H1 (cell line): ENCODE measurements at regions not wholly inside any gene's neighbourhood (a gene's known extent, or its start where the extent isn't known, plus 50 kb on each side); places are given as distances from the start of the nearest gene placed in this dataset.

Source experiments
- CTCF ChIA-PET: fragments of 300-600 bp; sonication (Branson Sonifier 250); formaldehyde crosslinking; loops from one replicate; lab custom pipeline; 2021; ENCODE audit not compliant: partially characterized antibody; lab: Charles Lee
- POLR2A ChIA-PET: fragments of 300-600 bp; sonication (Branson Sonifier 250); formaldehyde crosslinking; loops from one replicate; lab custom pipeline; 2021; ENCODE audit warnings: inconsistent platforms; ENCODE audit not compliant: partially characterized antibody; lab: Charles Lee
- DNase-seq, 2 experiments: peaks; one replicate each; pipeline versions ENCODE4 v3.0.0 to v3.0.0-alpha.2; 2010 to 2022; ENCODE audit warnings: low spot score in 2 of 2, low read depth in 1 of 2, mixed read lengths in 1 of 2
- FAIRE-seq: peaks from 2 replicates; lab custom pipeline; 2011; peaks lifted over from hg19 to GRCh38; lab: Jason Lieb, UNC
- H2AFZ ChIP-seq: 2 replicates; pipeline ENCODE4 v1.8.1; 2012; ENCODE audit warnings: low read length, inconsistent platforms
- H2AK5ac ChIP-seq: 2 replicates; pipeline ENCODE4 v1.6.1; 2013; ENCODE audit warnings: low read depth, low read length
- H2BK120ac ChIP-seq: replicated peaks from 2 replicates; pipeline ENCODE3; 2013; ENCODE audit warnings: low read depth, low read length, inconsistent platforms
- H2BK12ac ChIP-seq: 2 replicates; pipeline ENCODE4 v1.6.1; 2013; ENCODE audit warnings: low read depth, low read length
- H2BK15ac ChIP-seq: 2 replicates; pipeline ENCODE4 v1.6.1; 2013; ENCODE audit warnings: low read length
- H2BK20ac ChIP-seq: 2 replicates; pipeline ENCODE4 v1.6.1; 2013; ENCODE audit warnings: low read length
- H2BK5ac ChIP-seq: 2 replicates; pipeline ENCODE4 v1.6.1; 2013; ENCODE audit warnings: low read depth, low read length
- H3K14ac ChIP-seq: 2 replicates; pipeline ENCODE4 v1.6.1; 2013; ENCODE audit warnings: inconsistent platforms; ENCODE audit not compliant: insufficient read length
- H3K18ac ChIP-seq: 2 replicates; pipeline ENCODE4 v1.6.1; 2013; ENCODE audit warnings: low read length; ENCODE audit errors: extremely low read depth
- H3K23ac ChIP-seq: 2 replicates; pipeline ENCODE4 v1.6.1; 2013; ENCODE audit warnings: inconsistent platforms; ENCODE audit not compliant: insufficient read length
- H3K23me2 ChIP-seq: 2 replicates; pipeline ENCODE4 v1.6.1; 2013; ENCODE audit warnings: low read depth, low read length
- H3K27ac ChIP-seq: 2 replicates; pipeline ENCODE4 v1.6.1; 2011; ENCODE audit warnings: low read depth, low read length, inconsistent platforms
- H3K27me3 ChIP-seq, 4 experiments: replicated peaks in 1 of 4; 1 replicate in 1 of 4; 2 replicates in 3 of 4; pipeline versions ENCODE4 v1.6.1 to v1.8.1; 2011 to 2013; ENCODE audit warnings: low read length in 3 of 4, mild to moderate bottlenecking in 3 of 4, inconsistent platforms in 2 of 4, mixed read lengths in 2 of 4, moderate library complexity in 1 of 4; ENCODE audit not compliant: control insufficient read depth in 3 of 4, insufficient read depth in 3 of 4; ENCODE audit errors: extremely low read depth in 1 of 4
- H3K36me3 ChIP-seq, 4 experiments: 2 replicates each; pipeline versions ENCODE4 v1.6.1 to v1.8.1; 2011 to 2013; ENCODE audit warnings: mild to moderate bottlenecking in 4 of 4, low read length in 3 of 4, moderate library complexity in 2 of 4, control low read depth in 1 of 4, inconsistent platforms in 1 of 4; ENCODE audit not compliant: insufficient read depth in 4 of 4, control insufficient read depth in 2 of 4
- H3K4ac ChIP-seq: replicated peaks from 2 replicates; pipeline ENCODE3; 2013; ENCODE audit warnings: low read length, low read depth, mixed read lengths, inconsistent platforms; ENCODE audit not compliant: insufficient read length
- H3K4me1 ChIP-seq, 4 experiments: replicated peaks in 1 of 4; 1 replicate in 1 of 4; 2 replicates in 3 of 4; pipeline versions ENCODE4 v1.6.1 to v1.8.1; 2011 to 2013; ENCODE audit warnings: low read length in 3 of 4, inconsistent platforms in 2 of 4, mixed read lengths in 1 of 4; ENCODE audit not compliant: insufficient read depth in 4 of 4, control insufficient read depth in 3 of 4
- H3K4me2 ChIP-seq, 2 experiments: 2 replicates each; pipeline versions ENCODE4 v1.6.1 to v1.8.1; 2011 to 2013; ENCODE audit warnings: low read depth in 2 of 2, low read length in 2 of 2, control low read depth in 1 of 2, inconsistent platforms in 1 of 2, mild to moderate bottlenecking in 1 of 2; ENCODE audit not compliant: insufficient read depth in 1 of 2
- H3K4me3 ChIP-seq, 4 experiments: fragments of 200-600, 300-600 bp in 1 of 4; sonication (generic), shearing (Covaris generic), sonication (Bioruptor Twin) in 1 of 4; 2 replicates each; pipeline versions ENCODE4 v1.5.1 to v1.8.1; 2011 to 2016; ENCODE audit warnings: low read length in 4 of 4, low read depth in 3 of 4, control low read depth in 2 of 4, inconsistent platforms in 2 of 4, mild to moderate bottlenecking in 2 of 4, mixed read lengths in 1 of 4, moderate library complexity in 1 of 4; ENCODE audit not compliant: insufficient read depth in 2 of 4; ENCODE audit errors: extremely low read depth in 1 of 4
- H3K56ac ChIP-seq: replicated peaks from 2 replicates; pipeline ENCODE3; 2013; ENCODE audit warnings: low read depth, mild to moderate bottlenecking, mixed read lengths, low read length, inconsistent platforms; ENCODE audit not compliant: insufficient read length
- H3K79me1 ChIP-seq: 2 replicates; pipeline ENCODE4 v1.6.1; 2013; ENCODE audit warnings: low read depth, low read length, control low read depth
- H3K79me2 ChIP-seq, 2 experiments: 2 replicates each; pipeline versions ENCODE4 v1.6.1 to v1.8.1; 2012 to 2013; ENCODE audit warnings: low read length in 2 of 2, mild to moderate bottlenecking in 2 of 2, inconsistent platforms in 1 of 2; ENCODE audit not compliant: insufficient read depth in 2 of 2, control insufficient read depth in 1 of 2
- H3K9ac ChIP-seq, 4 experiments: replicated peaks in 1 of 4; 1 replicate in 1 of 4; 2 replicates in 3 of 4; pipeline versions ENCODE4 v1.6.1 to v1.8.1; 2011 to 2013; ENCODE audit warnings: low read depth in 3 of 4, low read length in 3 of 4, control low read depth in 2 of 4, mild to moderate bottlenecking in 2 of 4, moderate library complexity in 2 of 4, inconsistent platforms in 1 of 4; ENCODE audit errors: extremely low read depth in 1 of 4
- H3K9me3 ChIP-seq, 2 experiments: 2 replicates each; pipeline versions ENCODE4 v1.6.1 to v1.8.1; 2012 to 2013; ENCODE audit warnings: mild to moderate bottlenecking in 2 of 2, moderate library complexity in 2 of 2, control low read depth in 1 of 2, inconsistent platforms in 1 of 2, low read depth in 1 of 2, low read length in 1 of 2, mixed read lengths in 1 of 2; ENCODE audit not compliant: insufficient read depth in 2 of 2
- H4K20me1 ChIP-seq, 2 experiments: replicated peaks in 1 of 2; 2 replicates each; pipeline versions ENCODE3 to v1.8.1; 2011 to 2013; ENCODE audit warnings: inconsistent platforms in 2 of 2, low read length in 2 of 2, mild to moderate bottlenecking in 1 of 2; ENCODE audit not compliant: insufficient read depth in 2 of 2, control insufficient read depth in 1 of 2
- H4K5ac ChIP-seq: 2 replicates; pipeline ENCODE4 v1.6.1; 2013; ENCODE audit warnings: low read length, low read depth, mixed read lengths, inconsistent platforms; ENCODE audit not compliant: insufficient read length
- H4K8ac ChIP-seq: 2 replicates; pipeline ENCODE4 v1.8.0; 2013; ENCODE audit warnings: mild to moderate bottlenecking, moderate library complexity, low read length, inconsistent platforms; ENCODE audit not compliant: insufficient read depth; ENCODE audit errors: extremely low read depth
- H4K91ac ChIP-seq: replicated peaks from 2 replicates; pipeline ENCODE3; 2013; ENCODE audit warnings: low read length, mixed read lengths, inconsistent platforms; ENCODE audit not compliant: insufficient read length
- CEBPB ChIP-seq: IDR thresholded peaks from 2 replicates; pipeline ENCODE4 v1.6.1; 2012; ENCODE audit warnings: low read depth, low read length
- CHD2 ChIP-seq: IDR thresholded peaks from 2 replicates; pipeline ENCODE4 v1.6.1; 2012; ENCODE audit warnings: low read length, improper control_type of control experiment
- CREB1 ChIP-seq: IDR thresholded peaks from 2 replicates; pipeline ENCODE4 v1.6.1; 2012; ENCODE audit warnings: inconsistent platforms
- E2F6 ChIP-seq: IDR thresholded peaks from 2 replicates; pipeline ENCODE4 v1.6.1; 2012; ENCODE audit warnings: inconsistent platforms
- EP300 ChIP-seq, 2 experiments: IDR thresholded peaks; 1 replicate in 1 of 2; 2 replicates in 1 of 2; pipeline ENCODE4 v1.6.1; 2011 to 2012; ENCODE audit warnings: low read depth in 2 of 2, low read length in 2 of 2, mild to moderate bottlenecking in 2 of 2, borderline replicate concordance in 1 of 2, inconsistent platforms in 1 of 2, moderate library complexity in 1 of 2
- HDAC6 ChIP-seq: IDR thresholded peaks from one replicate; pipeline ENCODE4 v1.7.1; 2012; ENCODE audit warnings: low read depth, mild to moderate bottlenecking, inconsistent platforms, low read length, moderate library complexity
- KDM4A ChIP-seq: IDR thresholded peaks from one replicate; pipeline ENCODE4 v1.7.1; 2012; ENCODE audit warnings: low read depth, mild to moderate bottlenecking, moderate library complexity, low read length, inconsistent platforms; ENCODE audit not compliant: severe bottlenecking
- TEAD4 ChIP-seq: IDR thresholded peaks from 2 replicates; pipeline ENCODE4 v1.6.1; 2012; ENCODE audit warnings: low read depth, low read length, inconsistent platforms, mixed read lengths
- whole genome bisulfite sequencing, 2 experiments: shearing (Covaris generic) in 1 of 2; methylation state at CpG; one replicate each; pipeline versions ENCODE4 v1.1.6 to v1.1.7; 2013 to 2015; ENCODE audit warnings: low lambda C conversion rate in 2 of 2, mixed read lengths in 2 of 2, inconsistent platforms in 1 of 2, low coverage in 1 of 2, missing lambda C conversion rate in 1 of 2; ENCODE audit not compliant: insufficient replicate concordance in 2 of 2, insufficient coverage in 1 of 2, insufficient read length in 1 of 2; ENCODE audit errors: extremely low coverage in 1 of 2, missing lambda C conversion rate in 1 of 2; 5-methylcytosine and 5-hydroxymethylcytosine counted together
- TF ChIP-seq, protein P1 (sequence below): IDR thresholded peaks from 2 replicates; pipeline ENCODE4 v1.6.1; 2012; ENCODE audit warnings: inconsistent platforms
- TF ChIP-seq, protein P2 (sequence below), 3 experiments: IDR thresholded peaks; 1 replicate in 2 of 3; 2 replicates in 1 of 3; pipeline versions ENCODE4 v1.5.1 to v1.6.1; 2011; ENCODE audit warnings: low read length in 3 of 3, mild to moderate bottlenecking in 3 of 3, inconsistent platforms in 2 of 3, low read depth in 1 of 3, moderate library complexity in 1 of 3; ENCODE audit not compliant: insufficient read depth in 1 of 3; ENCODE audit errors: control extremely low read depth in 1 of 3
- TF ChIP-seq, protein P3 (sequence below): IDR thresholded peaks from 2 replicates; pipeline ENCODE4 v1.6.1; 2011; ENCODE audit warnings: low read depth, mild to moderate bottlenecking, low read length; ENCODE audit not compliant: insufficient read depth

DNA sequence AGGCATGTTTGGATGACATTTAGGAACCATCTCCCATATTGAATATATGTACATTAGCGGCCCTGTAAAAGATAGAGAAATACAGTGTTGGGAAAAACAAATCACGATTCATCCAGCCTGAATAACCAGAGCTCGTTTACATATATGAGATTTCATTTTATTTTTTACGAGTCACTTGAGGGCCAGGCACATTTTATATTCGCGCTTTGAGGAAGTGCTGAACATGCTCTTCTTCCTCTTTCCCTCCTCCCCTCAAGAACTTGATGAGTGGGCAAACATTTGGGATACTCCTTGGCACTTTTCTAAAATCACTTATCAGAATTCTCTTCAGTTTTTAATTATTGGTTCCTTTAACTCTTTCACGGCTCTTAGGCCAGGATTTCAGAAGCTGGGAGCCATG, 268.0 kb upstream of the TANK start:
- H4K20me1 ChIP-seq: no peaks in the 10 kb centered on the region
- no peak overlapping the region for H2BK5ac ChIP-seq
- H2BK15ac ChIP-seq: no peak overlapping the region
- no peak overlapping the region for H3K4ac ChIP-seq
- no peak overlapping the region for H3K14ac ChIP-seq
- WGBS, 2 experiments: 92% methylated on average over 7 of the region's 7 CpGs; no CpG with 5 or more reads in 1 of the 2 experiments
- H2BK20ac ChIP-seq: no peak overlapping the region
- H3K18ac ChIP-seq: no peak overlapping the region
- H3K27me3 ChIP-seq: no peaks in the 10 kb centered on the region
- H4K8ac ChIP-seq: no peak overlapping the region
- CTCF ChIA-PET: no interaction called here
- H3K9ac ChIP-seq: no peak overlapping the region
- no peak overlapping the region for H3K23ac ChIP-seq
- no peaks in the 10 kb centered on the region for H3K79me2 ChIP-seq
- H2BK120ac ChIP-seq: no peak overlapping the region
- H3K9me3 ChIP-seq: no peaks in the 10 kb centered on the region
- H4K91ac ChIP-seq: no peak overlapping the region
- no peak overlapping the region for H3K27ac ChIP-seq
- POLR2A ChIA-PET: no interaction called here
- no peak for FAIRE-seq
- no peaks in the 10 kb centered on the region for H3K79me1 ChIP-seq
- H3K4me3 ChIP-seq: no peak overlapping the region
- H3K56ac ChIP-seq: no peak overlapping the region
- no peak overlapping the region for H2BK12ac ChIP-seq
- H3K36me3 ChIP-seq: no peaks in the 10 kb centered on the region
- no peak overlapping the region for H4K5ac ChIP-seq
- H2AFZ ChIP-seq: no peak overlapping the region
- H3K4me1 ChIP-seq: no peaks in the 10 kb centered on the region
- no peaks in the 10 kb centered on the region for H3K23me2 ChIP-seq
- no peak overlapping the region for H2AK5ac ChIP-seq
- DNase-seq: no peak
- no peak overlapping the region for H3K4me2 ChIP-seq
- no peak for TF ChIP-seq E2F6
- TF ChIP-seq EP300 (IDR thresholded peaks at IDR 0.05; ENCODE audit: borderline replicate concordance in 1 of 2, low read depth in 2 of 2, low read length in 2 of 2): no peak
- TF ChIP-seq, protein P1, sequence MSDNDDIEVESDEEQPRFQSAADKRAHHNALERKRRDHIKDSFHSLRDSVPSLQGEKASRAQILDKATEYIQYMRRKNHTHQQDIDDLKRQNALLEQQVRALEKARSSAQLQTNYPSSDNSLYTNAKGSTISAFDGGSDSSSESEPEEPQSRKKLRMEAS: no peak
- no peak for TF ChIP-seq TEAD4
- TF ChIP-seq, protein P2, sequence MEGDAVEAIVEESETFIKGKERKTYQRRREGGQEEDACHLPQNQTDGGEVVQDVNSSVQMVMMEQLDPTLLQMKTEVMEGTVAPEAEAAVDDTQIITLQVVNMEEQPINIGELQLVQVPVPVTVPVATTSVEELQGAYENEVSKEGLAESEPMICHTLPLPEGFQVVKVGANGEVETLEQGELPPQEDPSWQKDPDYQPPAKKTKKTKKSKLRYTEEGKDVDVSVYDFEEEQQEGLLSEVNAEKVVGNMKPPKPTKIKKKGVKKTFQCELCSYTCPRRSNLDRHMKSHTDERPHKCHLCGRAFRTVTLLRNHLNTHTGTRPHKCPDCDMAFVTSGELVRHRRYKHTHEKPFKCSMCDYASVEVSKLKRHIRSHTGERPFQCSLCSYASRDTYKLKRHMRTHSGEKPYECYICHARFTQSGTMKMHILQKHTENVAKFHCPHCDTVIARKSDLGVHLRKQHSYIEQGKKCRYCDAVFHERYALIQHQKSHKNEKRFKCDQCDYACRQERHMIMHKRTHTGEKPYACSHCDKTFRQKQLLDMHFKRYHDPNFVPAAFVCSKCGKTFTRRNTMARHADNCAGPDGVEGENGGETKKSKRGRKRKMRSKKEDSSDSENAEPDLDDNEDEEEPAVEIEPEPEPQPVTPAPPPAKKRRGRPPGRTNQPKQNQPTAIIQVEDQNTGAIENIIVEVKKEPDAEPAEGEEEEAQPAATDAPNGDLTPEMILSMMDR (IDR thresholded peaks at IDR 0.05; ENCODE audit: control extremely low read depth in 1 of 3, insufficient read depth in 1 of 3, low read depth in 1 of 3, low read length in 3 of 3): no peak
- TF ChIP-seq KDM4A: no peak
- no peak for TF ChIP-seq HDAC6
- no peak for TF ChIP-seq CREB1
- TF ChIP-seq, protein P3, sequence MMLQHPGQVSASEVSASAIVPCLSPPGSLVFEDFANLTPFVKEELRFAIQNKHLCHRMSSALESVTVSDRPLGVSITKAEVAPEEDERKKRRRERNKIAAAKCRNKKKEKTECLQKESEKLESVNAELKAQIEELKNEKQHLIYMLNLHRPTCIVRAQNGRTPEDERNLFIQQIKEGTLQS: no peak
- no peak for TF ChIP-seq CEBPB
- no peak for TF ChIP-seq CHD2
